ENCODE measurements at regions not wholly inside any gene's neighbourhood (a gene's known extent, or its start where the extent isn't known, plus 50 kb on each side); places are given as distances from the start of the nearest gene placed in this dataset.
"Not testable (repeated sequence)": the region's sequence is repeated elsewhere in the genome, so short reads cannot be mapped to it uniquely, and the experiment has no call there.

GRCh38 chr3:127411875-127412274, 124.0 kb upstream of the PRR20G start:
- TF ChIP-seq, protein P1, sequence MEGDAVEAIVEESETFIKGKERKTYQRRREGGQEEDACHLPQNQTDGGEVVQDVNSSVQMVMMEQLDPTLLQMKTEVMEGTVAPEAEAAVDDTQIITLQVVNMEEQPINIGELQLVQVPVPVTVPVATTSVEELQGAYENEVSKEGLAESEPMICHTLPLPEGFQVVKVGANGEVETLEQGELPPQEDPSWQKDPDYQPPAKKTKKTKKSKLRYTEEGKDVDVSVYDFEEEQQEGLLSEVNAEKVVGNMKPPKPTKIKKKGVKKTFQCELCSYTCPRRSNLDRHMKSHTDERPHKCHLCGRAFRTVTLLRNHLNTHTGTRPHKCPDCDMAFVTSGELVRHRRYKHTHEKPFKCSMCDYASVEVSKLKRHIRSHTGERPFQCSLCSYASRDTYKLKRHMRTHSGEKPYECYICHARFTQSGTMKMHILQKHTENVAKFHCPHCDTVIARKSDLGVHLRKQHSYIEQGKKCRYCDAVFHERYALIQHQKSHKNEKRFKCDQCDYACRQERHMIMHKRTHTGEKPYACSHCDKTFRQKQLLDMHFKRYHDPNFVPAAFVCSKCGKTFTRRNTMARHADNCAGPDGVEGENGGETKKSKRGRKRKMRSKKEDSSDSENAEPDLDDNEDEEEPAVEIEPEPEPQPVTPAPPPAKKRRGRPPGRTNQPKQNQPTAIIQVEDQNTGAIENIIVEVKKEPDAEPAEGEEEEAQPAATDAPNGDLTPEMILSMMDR (IDR thresholded peaks at IDR 0.05) = not testable (repeated sequence)
- TF ChIP-seq POLR2A (IDR thresholded peaks at IDR 0.05) = not testable (repeated sequence)
